GM21529 (cell line): ENCODE measurements at regions not wholly inside any gene's neighbourhood (a gene's known extent, or its start where the extent isn't known, plus 50 kb on each side); places are given as distances from the start of the nearest gene placed in this dataset.

Experiments
- ATAC-seq: cut with Tn5 transposase; IDR thresholded peaks from one replicate; pipeline ENCODE4 v1.9.1; 2021; ENCODE audit not compliant: unreplicated experiment

DNA sequence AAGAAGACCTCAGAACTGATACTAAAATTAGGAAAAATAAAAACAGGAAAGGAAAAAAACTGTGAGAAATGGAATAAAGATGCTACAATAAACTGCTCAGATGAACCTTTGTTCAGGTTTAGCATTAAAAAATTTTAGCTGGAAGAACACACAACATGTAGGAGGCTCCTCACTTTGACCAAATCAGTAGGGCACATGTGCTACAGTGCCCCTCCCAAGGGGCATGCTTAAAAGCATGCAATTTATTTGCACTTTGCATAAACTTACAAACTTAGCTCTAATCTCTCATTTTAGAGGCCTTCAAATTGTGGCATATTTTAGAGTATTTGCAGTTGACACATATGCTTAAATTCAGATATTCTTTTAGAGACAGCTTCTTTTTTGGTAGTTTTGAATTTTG, 570.2 kb downstream of the UTRN start:
- no peak for ATAC-seq

DNA sequence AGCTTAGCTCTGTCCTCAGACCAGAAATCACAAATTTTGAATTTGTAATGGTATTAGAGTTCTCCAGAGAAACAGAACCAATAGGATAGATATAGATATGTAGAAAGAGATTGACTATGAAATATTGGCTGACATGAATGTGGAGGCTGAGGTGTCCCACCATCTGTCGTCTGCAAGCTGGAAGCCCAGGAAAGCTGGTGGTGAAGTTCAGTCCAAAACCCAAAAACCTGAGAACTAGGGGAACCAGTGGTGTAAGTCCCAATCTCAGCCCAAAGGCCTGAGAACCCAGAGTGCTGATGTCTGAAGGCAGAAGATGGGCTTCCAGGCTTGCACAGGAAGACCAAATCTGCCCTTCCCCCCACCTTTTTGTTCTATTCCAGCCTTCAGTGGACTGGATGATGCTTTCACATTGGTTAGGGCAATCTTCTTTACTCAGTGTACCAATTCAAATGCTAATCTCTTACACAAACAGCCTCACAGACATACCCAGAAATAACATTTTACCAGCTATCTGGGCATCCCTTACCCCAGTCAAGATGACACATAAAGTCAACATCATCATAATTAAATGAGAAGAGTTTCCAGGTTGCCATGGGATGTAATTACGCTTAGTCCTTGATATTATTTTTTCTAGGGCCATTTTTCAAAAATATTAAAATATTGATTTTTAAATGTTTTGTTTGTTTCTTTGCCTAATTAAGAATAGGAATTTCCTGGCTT, 570.8 kb downstream of the UTRN start:
- ATAC-seq: no peak

DNA sequence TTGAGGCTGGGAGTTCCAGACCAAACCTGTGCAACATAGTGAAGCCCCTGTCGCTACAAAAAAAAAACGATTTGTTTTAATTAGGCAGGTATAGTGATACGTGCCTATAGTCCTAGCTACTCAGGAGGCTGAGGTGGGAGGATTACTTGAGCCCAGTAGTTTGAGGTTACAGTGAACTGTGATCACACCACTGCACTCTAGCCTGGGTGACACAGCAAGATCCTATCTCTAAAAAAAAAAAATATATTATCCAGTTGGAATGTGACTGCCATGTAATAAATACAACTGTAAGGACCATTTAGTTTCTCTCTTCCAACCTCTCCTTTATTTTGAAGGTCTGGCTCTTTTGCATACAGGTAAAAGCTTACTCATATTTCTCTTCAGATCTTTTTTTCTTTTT, 571.5 kb downstream of the UTRN start:
- no peak for ATAC-seq

GRCh38 chr6:144857086-144857485, 572.0 kb downstream of the UTRN start:
- ATAC-seq: no peak

GRCh38 chr6:144862769-144863168, 577.6 kb downstream of the UTRN start:
- ATAC-seq: no peak

DNA sequence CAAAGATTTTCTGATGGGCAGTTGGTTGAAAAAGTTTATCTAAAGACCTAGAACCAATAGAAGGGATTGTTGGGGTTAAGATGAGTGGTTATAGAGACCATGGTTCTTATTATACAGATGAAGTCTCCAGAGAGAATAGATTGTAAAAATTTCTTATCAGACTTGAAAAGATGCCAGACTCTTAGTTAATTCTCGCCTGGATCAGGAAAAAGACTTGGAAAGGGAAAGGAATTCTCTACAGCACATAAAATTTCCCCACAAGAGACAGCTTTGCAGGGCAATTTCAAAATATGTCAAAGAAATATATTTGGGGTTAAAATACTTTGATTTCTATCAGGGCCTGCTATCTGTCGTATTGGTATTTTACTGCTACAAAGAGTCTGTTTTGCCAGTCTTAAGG, 582.6 kb downstream of the UTRN start:
- no peak for ATAC-seq

DNA sequence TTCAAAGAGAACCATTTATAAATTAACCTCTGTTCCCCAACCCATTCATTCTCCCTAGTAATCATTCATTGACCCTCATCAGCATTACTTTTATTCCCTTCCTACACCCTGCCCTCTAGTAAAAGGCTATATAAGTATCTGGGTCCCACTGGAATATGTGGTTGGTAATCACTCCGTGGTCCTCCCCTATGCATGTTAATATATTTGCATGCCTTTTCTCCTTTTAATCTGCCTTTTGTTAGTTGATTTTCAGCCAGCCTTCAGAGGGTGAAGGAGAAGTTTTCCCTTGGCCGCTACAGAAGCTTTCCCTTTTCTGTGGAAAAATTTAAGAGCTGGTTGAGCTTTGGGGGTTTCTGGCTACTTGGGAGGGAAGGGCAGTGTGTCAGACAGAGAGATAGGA, 585.6 kb downstream of the UTRN start:
- ATAC-seq: no peak

- no peak for ATAC-seq
Measured at GRCh38 chr6:144873623-144874378, 588.7 kb downstream of the UTRN start.

- no peak for ATAC-seq
Measured at GRCh38 chr6:144876689-144877088, 591.6 kb downstream of the UTRN start.

GRCh38 chr6:144877118-144877517, 592.0 kb downstream of the UTRN start:
- no peak for ATAC-seq

DNA sequence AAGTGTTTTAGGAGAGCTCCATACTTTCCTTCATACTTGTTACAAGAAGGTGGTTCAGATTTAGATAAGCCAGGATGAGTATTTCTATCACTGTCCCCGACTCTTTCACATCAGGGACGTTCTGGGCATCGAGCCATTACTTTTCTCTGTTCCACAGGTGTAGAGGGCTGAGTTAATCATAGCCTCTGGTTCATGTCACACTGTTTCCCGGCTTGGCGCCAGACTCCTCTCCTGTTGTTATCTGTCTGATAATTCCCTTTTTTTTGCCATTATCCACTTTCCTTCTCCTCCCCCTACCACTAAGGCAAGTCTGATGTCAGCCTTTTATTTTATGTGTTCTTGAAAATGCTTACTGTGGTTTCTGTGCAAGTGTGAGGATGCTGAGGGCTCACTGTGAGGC, 593.4 kb downstream of the UTRN start:
- ATAC-seq: no peak

DNA sequence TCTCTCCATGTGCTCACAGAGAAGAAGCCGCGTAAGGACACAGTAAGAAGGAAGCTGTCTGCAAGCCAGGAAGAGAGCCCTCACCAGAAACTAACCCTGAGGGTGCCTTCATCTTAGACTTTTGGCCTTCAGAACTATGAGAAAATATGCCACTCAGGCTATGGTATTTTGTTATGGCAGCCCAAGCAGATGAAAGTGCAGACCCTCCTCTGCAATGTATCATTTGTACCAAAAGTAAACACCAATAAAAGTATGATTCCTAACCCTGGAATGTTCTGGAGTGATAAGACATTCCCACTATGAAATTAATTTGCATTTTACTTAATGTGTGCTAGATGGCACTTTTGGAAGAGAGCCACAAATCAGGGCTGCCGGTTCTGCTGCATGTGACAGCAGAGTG, 594.3 kb downstream of the UTRN start:
- ATAC-seq: no peak

GRCh38 chr6:144882425-144882824, 597.3 kb downstream of the UTRN start:
- no peak for ATAC-seq

DNA sequence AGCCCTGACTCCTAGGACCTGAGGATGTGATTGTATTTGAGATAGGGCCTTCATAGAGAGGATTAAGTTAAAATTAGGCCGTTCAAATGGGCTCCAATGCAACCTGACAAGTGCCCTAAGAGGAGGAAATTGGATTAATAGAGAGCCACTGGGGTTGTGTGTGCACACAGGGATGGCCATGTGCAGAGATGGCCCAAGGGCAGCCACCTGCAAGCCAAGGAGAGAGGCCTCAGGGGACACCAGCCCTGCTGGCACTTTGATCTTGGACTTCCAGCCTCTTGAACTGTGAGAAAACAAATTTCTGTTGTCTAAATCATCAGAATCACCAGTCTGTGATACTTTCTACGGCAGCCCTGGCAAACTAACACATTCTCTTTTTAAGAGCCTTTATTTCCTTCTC, 598.8 kb downstream of the UTRN start:
- ATAC-seq: no peak

DNA sequence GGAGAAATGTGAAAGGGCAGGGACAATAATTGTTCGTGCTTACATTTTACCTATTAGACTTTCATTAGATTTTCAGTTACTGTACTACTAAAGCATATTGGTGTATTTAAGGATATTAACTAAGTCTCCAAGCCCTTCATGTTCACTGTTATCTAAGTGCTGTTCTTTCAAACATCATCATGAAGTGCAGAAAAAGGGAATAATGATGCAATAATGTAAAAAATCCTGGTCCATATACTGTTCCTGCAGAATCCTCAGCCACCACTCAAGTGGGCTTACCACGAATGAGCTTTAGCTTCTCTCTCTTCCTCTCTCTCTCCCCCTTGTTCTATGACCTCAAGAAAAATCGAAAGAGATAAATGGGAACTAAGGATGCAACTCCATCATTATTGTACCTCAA, 600.7 kb downstream of the UTRN start:
- ATAC-seq: no peak

GRCh38 chr6:144886682-144887081, 601.5 kb downstream of the UTRN start:
- ATAC-seq: no peak

GRCh38 chr6:144888621-144889020, 603.5 kb downstream of the UTRN start:
- no peak for ATAC-seq

DNA sequence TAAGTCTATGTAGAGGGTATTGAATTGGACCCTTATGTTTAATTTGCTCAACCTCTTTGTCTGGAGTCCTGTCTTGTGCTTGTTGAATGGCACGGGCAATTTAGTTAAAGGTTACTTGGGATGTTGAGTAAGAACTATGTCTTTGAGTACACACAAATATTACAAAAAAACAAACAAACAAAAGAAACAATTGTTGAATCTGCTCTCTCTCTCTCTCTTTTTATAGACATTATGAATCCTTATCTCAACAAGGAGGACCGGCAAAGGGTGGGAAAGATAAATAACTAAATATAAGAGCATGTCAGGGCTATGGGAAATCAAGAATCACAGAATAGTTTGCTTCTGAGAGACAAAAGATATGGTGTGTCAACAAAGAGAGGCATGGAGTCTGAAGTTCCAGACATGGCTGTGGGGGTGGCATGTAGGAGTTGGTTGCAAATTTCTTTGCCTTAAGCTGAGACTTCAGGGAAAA, 608.6 kb downstream of the UTRN start:
- ATAC-seq: no peak

DNA sequence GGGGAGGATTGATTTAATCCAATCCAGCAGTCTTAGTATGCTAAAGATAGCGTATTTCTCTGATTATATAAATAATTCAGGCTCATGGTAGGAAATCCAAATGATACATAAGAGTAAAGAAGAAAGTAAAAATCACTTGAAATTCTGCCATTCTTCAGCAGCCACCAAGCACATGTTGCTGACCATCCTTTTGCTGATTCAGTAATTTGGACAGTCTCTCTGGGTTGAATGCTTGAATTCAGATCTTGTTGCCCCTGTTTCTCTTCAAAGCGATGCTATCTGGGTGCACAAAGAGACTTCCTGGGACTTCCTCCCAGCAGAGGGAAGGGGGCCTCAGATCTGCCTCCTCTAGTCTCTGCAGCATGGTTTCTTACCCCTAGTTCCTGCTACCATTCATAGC, 609.1 kb downstream of the UTRN start:
- ATAC-seq: no peak

- ATAC-seq: no peak
Measured at GRCh38 chr6:144895313-144896278, 610.5 kb downstream of the UTRN start.

DNA sequence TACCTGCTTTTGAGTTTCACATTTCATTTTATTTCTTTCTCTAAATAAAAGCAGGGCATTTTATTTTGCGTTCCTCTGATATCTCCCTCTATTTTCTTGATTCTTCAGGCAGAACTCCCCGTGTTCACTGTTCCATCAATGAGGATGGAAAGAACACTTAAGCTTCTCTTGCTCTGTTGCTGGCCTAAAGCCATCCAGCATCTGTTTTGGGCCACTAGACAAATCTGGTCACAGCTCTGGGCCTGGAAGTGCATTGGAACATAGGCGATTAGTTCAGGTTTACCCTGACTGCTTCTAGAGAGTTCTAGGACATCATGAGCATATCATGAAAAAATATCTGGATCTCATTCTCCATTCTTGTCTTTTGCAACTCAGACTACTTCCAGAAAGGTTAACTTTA, 611.2 kb downstream of the UTRN start:
- no peak for ATAC-seq
